Muscle layer of colon (tissue), 2 donors: ENCODE measurements at regions not wholly inside any gene's neighbourhood (a gene's known extent, or its start where the extent isn't known, plus 50 kb on each side); places are given as distances from the start of the nearest gene placed in this dataset.

ENCODE experiments used
- H3K27ac ChIP-seq: one replicate; pipeline ENCODE4 v1.7.0; 2013; ENCODE audit warnings: low read depth, mild to moderate bottlenecking, low read length, moderate library complexity
- H3K27me3 ChIP-seq, 2 donors: one replicate each; pipeline ENCODE4 v1.7.0; 2013; ENCODE audit warnings: low read length in 2 of 2, mild to moderate bottlenecking in 2 of 2; ENCODE audit not compliant: insufficient read depth in 2 of 2, control insufficient read depth in 1 of 2
- H3K36me3 ChIP-seq: one replicate; pipeline ENCODE4 v1.7.0; 2013; ENCODE audit warnings: mild to moderate bottlenecking, low read length; ENCODE audit not compliant: insufficient read depth
- H3K4me1 ChIP-seq: one replicate; pipeline ENCODE4 v1.7.0; 2013; ENCODE audit warnings: mild to moderate bottlenecking, low read length; ENCODE audit not compliant: insufficient read depth
- H3K4me3 ChIP-seq, 2 donors: one replicate each; pipeline ENCODE4 v1.7.0; 2013; ENCODE audit warnings: low read length in 2 of 2, low read depth in 1 of 2, mild to moderate bottlenecking in 1 of 2, moderate library complexity in 1 of 2
- H3K9ac ChIP-seq: one replicate; pipeline ENCODE4 v1.7.0; 2013; ENCODE audit warnings: low read length
- H3K9me3 ChIP-seq: one replicate; pipeline ENCODE4 v1.7.0; 2013; ENCODE audit warnings: mild to moderate bottlenecking, low read length
- donor health status: abdominal sarcoma.
- donor health status: Adenocarcinoma of cecum.

- H3K36me3 ChIP-seq = no peaks in the 10 kb centered on the region
- H3K9ac ChIP-seq = no peak overlapping the region
Measured at GRCh38 chr4:15297344-15297743, 130.5 kb upstream of the C1QTNF7 start.

DNA sequence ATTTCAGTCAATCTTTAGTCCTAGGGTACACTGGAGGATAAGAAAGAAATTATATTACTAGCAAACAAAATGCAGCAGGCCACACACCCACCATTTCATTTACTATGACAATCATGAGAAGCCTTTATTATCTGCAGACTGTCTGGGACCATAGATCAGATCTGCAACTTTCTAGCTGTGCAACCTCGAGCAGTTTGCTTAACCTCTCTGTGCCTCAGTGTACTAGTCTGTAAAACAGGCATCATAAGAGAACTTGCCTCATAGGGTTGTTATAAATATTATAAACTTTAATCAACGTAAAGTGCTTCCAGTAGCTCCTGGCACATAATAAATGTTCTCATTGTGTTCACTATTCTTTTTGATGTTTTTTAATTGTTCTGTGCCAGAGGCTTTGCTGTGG, 128.2 kb upstream of the C1QTNF7 start:
- Histone ChIP-seq H3K36me3 (no peaks in the 10 kb centered on the region), H3K9me3 (no peaks in the 10 kb centered on the region), H3K4me3 (no peak overlapping the region), H3K4me1 (peaks cover 13% of the 10 kb centered on the region), H3K9ac (no peak overlapping the region), H3K27ac (no peak overlapping the region), H3K27me3 (no peaks in the 10 kb centered on the region)

More at GRCh38 chr4:15297344-15297743, 130.5 kb upstream of the C1QTNF7 start:
- H3K9me3 ChIP-seq = no peaks in the 10 kb centered on the region
- no peaks in the 10 kb centered on the region for H3K4me1 ChIP-seq
- H3K4me3 ChIP-seq = no peak overlapping the region
- no peaks in the 10 kb centered on the region for H3K27me3 ChIP-seq
- no peak overlapping the region for H3K27ac ChIP-seq

DNA sequence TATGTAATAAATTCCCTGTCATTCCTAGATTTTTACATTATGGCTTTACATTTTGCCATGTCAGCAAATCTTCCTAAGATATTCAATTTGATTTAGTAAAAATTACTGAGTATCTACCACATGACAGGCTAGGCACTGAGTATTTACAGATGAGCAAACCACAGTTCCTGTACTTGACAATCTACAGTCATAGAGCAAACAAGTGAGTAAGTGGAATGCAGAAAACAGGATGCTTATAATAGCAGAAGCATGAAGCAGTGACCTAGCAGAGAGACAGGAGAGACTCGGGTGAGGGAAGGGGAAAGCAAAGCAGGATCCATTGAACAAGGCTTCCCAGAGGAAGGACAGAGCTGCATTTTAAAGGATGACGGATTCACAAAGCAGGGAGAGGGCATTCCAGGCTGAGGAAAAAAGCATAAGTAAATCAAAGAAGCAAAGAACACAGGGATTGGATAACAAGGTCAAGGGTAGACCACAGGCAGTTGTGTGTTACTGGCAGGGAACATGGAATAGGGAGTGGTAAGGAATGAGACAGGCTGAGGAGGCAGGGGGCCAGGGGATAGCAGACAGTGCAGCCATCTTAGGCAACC, 124.7 kb upstream of the C1QTNF7 start:
- Histone ChIP-seq H3K9ac (no peak overlapping the region), H3K36me3 (no peaks in the 10 kb centered on the region), H3K9me3 (no peaks in the 10 kb centered on the region), H3K27ac (peak overlapping the region; percentile 19), H3K27me3 (no peaks in the 10 kb centered on the region), H3K4me1 (peaks cover 16% of the 10 kb centered on the region), H3K4me3 (no peak overlapping the region)

DNA sequence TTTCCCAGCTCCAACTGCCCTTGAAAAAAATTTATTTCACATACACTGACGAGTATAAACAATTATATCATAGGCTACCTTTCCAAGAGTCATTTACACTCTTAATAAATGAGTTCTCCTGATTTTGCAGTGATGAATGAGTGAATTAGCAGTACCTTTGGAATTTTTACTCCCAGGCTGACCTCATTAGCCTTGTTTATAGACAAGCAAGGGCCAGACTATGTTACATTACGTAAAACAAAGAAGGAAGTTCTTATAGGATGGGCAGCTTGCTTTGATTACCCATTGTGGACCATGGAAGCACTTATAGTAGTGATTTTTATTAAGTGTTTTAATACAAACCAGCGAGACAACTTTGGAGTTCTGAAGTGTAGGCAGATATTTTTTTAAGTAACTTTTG, 112.9 kb upstream of the C1QTNF7 start:
- Histone ChIP-seq H3K27me3 (no peaks in the 10 kb centered on the region), H3K36me3 (no peaks in the 10 kb centered on the region), H3K27ac (no peak overlapping the region), H3K4me1 (no peaks in the 10 kb centered on the region), H3K9me3 (no peaks in the 10 kb centered on the region), H3K4me3 (no peak overlapping the region), H3K9ac (no peak overlapping the region)

GRCh38 chr4:15317246-15317645, 110.6 kb upstream of the C1QTNF7 start:
- H3K4me3 ChIP-seq = no peak overlapping the region
- H3K9me3 ChIP-seq = no peaks in the 10 kb centered on the region
- no peaks in the 10 kb centered on the region for H3K36me3 ChIP-seq
- no peaks in the 10 kb centered on the region for H3K4me1 ChIP-seq
- H3K9ac ChIP-seq = no peak overlapping the region
- no peak overlapping the region for H3K27ac ChIP-seq
- no peaks in the 10 kb centered on the region for H3K27me3 ChIP-seq

DNA sequence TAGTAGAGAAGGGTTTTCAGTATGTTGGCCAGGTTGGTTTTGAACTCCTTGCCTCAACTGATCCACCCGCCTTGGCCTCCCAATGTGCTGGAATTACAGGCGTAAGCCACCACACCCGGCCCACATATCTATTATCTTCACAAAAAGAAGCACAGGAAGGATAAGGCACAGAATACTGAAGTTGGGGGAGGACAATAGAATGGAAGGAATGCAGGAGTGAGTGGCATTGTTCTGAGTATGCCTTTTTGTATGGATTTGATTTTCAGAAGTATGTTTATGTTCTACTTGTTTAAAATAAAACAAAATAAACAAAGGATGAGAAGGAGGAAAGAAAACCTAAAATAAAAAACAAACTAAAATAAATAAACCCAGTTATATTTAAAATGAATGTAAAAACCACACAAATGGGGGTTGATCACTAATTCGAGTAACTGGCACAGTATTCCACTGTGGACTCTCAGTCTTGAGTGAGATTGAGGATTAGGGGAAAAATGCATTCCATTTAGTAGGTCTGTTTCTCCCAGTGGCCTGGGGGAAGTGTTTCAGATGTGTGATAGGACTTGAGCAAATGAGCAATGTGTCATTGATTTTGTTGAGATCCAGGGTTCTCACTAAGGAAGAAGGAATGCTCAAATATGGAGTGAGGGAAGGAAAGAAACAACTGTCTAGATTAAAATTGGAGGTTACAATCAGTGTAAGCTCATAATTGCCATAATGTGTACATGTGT, 109.0 kb upstream of the C1QTNF7 start:
- Histone ChIP-seq H3K27me3 (no peaks in the 10 kb centered on the region), H3K27ac (no peak overlapping the region), H3K9ac (no peak overlapping the region), H3K4me1 (no peaks in the 10 kb centered on the region), H3K9me3 (no peaks in the 10 kb centered on the region), H3K4me3 (no peak overlapping the region), H3K36me3 (no peaks in the 10 kb centered on the region)

DNA sequence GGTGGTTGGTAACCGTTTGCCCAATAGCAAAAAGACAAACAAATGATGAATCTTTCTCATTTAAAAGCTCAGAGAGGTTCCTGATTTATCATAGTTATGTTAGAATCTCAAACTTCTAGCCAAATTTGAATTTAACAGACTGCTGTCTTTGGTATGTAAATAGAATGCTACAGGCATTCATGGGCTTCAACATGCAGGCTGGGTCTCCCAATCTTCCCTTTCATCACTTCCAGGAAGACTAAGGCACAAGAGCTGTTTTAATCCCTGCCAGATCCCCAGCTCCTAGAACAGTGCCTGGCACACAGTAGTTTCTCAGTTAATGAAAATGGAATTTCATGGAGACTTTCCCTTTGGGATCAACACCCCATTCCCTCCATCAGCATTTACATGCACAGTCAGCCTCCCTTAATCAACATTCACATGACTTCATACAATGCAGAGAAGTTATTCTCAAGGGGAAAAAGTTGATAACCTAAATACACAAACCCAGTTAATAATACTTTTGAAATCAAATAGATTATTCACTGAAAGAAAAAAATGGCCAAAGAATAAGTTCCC, 107.6 kb upstream of the C1QTNF7 start:
- no peak overlapping the region for H3K4me3 ChIP-seq
- no peaks in the 10 kb centered on the region for H3K4me1 ChIP-seq
- no peaks in the 10 kb centered on the region for H3K9me3 ChIP-seq
- H3K27me3 ChIP-seq = no peaks in the 10 kb centered on the region
- no peak overlapping the region for H3K27ac ChIP-seq
- no peak overlapping the region for H3K9ac ChIP-seq
- H3K36me3 ChIP-seq = no peaks in the 10 kb centered on the region

DNA sequence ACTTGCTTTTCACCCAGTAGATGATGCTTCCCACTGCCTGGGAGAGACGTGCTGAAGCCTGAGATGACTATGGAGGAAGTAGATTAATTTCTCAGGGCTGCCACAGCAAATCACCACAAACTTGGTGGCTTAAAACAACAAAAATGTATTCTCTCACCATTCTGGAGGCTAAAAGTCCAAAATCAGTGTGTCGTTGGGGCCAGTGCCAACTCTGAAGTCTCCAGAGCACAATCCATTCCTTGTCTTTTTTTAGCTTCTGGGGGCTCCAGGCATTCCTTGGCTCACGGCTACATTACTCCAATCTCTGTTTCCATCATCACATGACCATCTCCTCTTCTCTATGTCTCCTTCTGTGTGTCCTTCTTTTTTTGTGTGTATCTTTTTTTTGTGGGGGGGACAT, 105.8 kb upstream of the C1QTNF7 start:
- Histone ChIP-seq H3K36me3 (no peaks in the 10 kb centered on the region), H3K9ac (no peak overlapping the region), H3K4me1 (no peaks in the 10 kb centered on the region), H3K4me3 (no peak overlapping the region), H3K9me3 (no peaks in the 10 kb centered on the region), H3K27me3 (no peaks in the 10 kb centered on the region), H3K27ac (no peak overlapping the region)

GRCh38 chr4:15325987-15326386, 101.8 kb upstream of the C1QTNF7 start:
- H3K4me1 ChIP-seq = no peaks in the 10 kb centered on the region
- no peak overlapping the region for H3K9ac ChIP-seq
- H3K9me3 ChIP-seq = no peaks in the 10 kb centered on the region
- no peak overlapping the region for H3K27ac ChIP-seq
- H3K27me3 ChIP-seq = no peaks in the 10 kb centered on the region
- no peaks in the 10 kb centered on the region for H3K36me3 ChIP-seq
- no peak overlapping the region for H3K4me3 ChIP-seq

DNA sequence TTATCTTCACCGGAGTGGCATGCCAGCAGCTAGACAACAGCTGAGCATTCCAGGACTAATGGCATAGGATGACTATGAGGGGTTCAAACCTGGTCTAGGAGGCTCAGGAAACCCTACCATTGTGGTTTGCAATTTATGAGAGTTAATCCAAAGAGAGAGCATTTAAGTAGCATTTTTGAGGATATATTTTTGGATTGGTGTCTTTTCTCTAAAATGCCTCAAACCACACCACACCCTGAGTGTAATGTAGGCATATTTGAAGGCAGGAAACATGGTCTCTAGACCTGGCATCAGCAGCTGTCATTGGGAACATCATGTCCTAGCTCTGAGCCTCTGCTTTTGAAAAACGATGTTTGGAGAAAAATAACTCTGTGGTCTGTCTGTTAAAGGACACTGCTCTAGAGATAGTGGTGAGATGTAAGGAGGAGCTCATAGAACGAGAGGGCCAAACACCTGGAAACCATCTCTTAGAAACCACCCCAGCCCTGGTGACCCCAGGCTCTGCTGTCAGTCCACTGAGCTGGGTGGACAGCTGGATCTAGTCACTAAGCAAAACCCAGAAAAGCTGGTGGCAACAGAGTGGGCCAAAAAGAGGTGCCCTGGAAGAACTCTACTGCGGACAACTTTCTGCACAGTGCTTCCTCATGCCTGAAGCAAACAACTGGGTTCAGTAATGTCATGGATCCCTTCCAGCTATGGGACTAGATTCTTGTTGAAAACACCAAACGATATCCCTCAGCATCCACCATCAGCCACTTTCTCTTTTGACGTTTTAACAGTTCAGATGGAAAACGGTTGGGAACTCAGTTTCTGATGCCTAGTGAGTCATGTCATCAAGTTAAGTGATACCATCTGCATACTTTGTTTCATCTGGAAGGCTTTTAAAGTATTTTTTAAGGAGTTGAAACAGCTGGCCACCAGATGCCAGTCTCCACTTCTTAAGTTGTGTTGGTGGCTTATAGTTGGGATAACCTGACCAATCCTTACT, 100.2 kb upstream of the C1QTNF7 start:
- Histone ChIP-seq H3K27me3 (no peaks in the 10 kb centered on the region), H3K36me3 (no peaks in the 10 kb centered on the region), H3K9ac (no peak overlapping the region), H3K9me3 (no peaks in the 10 kb centered on the region), H3K4me3 (no peak overlapping the region), H3K27ac (no peak overlapping the region), H3K4me1 (no peaks in the 10 kb centered on the region)

- Histone ChIP-seq H3K27ac (no peak overlapping the region), H3K36me3 (no peaks in the 10 kb centered on the region), H3K9me3 (no peaks in the 10 kb centered on the region), H3K9ac (no peak overlapping the region), H3K27me3 (no peaks in the 10 kb centered on the region), H3K4me3 (no peak overlapping the region), H3K4me1 (peaks cover 8% of the 10 kb centered on the region)
Measured at GRCh38 chr4:15331930-15332329, 95.9 kb upstream of the C1QTNF7 start.
